ENCODE measurements at regions not wholly inside any gene's neighbourhood (a gene's known extent, or its start where the extent isn't known, plus 50 kb on each side); places are given as distances from the start of the nearest gene placed in this dataset.

DNA sequence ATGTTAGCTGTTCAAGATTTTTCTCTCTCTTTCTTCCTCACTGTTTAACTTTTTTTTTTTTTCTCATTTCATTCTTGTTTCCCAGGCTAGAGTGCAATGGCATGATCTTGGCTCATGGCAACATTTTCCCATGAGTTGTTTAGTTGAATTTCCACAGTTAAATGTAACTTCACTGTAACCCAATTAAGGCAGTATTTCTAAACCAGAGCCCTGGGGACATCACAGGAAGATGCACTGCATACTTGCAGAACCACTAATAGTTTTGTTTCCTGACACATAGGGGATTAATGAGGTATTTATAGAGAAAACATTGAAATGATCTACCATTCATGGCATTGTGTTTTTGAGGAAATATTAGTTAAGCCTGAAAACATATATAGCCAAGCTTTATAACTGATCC lies 795.6 kb upstream of the GHITM start:
- TF ChIP-seq, protein P1, sequence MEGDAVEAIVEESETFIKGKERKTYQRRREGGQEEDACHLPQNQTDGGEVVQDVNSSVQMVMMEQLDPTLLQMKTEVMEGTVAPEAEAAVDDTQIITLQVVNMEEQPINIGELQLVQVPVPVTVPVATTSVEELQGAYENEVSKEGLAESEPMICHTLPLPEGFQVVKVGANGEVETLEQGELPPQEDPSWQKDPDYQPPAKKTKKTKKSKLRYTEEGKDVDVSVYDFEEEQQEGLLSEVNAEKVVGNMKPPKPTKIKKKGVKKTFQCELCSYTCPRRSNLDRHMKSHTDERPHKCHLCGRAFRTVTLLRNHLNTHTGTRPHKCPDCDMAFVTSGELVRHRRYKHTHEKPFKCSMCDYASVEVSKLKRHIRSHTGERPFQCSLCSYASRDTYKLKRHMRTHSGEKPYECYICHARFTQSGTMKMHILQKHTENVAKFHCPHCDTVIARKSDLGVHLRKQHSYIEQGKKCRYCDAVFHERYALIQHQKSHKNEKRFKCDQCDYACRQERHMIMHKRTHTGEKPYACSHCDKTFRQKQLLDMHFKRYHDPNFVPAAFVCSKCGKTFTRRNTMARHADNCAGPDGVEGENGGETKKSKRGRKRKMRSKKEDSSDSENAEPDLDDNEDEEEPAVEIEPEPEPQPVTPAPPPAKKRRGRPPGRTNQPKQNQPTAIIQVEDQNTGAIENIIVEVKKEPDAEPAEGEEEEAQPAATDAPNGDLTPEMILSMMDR (conservative IDR thresholded peaks at IDR 0.05; ENCODE audit: low read depth, low read length): no peak
- TF ChIP-seq EZH2 (IDR thresholded peaks at IDR 0.05; ENCODE audit: low read length, unreplicated experiment): no peak
- no peak for TF ChIP-seq EZH2phosphoT487 (IDR thresholded peaks at IDR 0.05; ENCODE audit: borderline replicate concordance, low read length)

Measured in PC-3 (cell line).